ENCODE measurements at regions not wholly inside any gene's neighbourhood (a gene's known extent, or its start where the extent isn't known, plus 50 kb on each side); places are given as distances from the start of the nearest gene placed in this dataset.

DNA sequence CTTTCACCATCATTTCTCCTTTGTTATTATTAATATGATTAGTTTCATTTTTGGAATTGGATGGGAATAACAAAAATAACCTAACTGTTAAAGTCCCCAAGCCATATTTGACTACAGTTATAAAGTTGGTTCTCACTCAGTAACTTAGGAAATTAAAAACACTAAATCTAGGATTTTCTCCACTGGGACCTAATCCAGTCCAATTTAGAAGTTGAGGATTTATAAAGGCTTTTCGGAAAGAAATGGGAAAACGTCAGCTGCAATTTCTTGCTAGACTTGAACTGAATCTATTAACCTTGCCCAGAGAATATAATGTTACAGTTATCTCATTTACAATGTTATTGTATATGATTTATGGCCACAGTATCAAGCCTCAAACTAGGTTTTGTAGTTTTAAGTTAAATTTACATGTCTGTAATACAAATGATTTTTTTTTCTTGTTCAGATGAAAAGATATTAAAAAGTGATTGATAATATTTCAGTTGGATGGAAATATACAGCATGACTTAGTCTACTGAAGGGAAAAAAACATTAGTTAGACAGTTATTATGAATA is 524.3 kb upstream of the GRAMD2B start:
- no TSS peak for BruUV-seq (replicated peaks)
- POLR2A ChIA-PET = no interaction called here

GRCh38 chr5:125912028-125912427 is 511.2 kb upstream of the GRAMD2B start:
- H3K4me1 ChIP-seq (ENCODE audit: control insufficient read depth, insufficient read depth, low read length) = no peaks in the 10 kb centered on the region
- no peak overlapping the region for H3K27ac ChIP-seq (ENCODE audit: low read length)
- intact Hi-C loops (cut with micrococcal nuclease; ENCODE audit: unreplicated experiment) = no loop called here
- POLR2A ChIA-PET = no interaction called here
- no TSS peak for BruUV-seq (replicated peaks)
- H3K36me3 ChIP-seq (ENCODE audit: control insufficient read depth, insufficient read depth, low read length) = no peaks in the 10 kb centered on the region
- no peaks in the 10 kb centered on the region for H3K27me3 ChIP-seq (ENCODE audit: control insufficient read depth, insufficient read depth, low read length)
- ATAC-seq (no peak), DNase-seq (ENCODE audit: low read depth, low spot score) (no peak)
- H3K4me3 ChIP-seq (ENCODE audit: low read depth in 2 of 2, low read length in 2 of 2) = no peak overlapping the region
- H3K9me3 ChIP-seq (ENCODE audit: control insufficient read depth, insufficient read depth, low read depth, low read length) = peaks cover 8% of the 10 kb centered on the region; the same call in 1 of the 2 replicates
- no peak for TF ChIP-seq POLR2AphosphoS5 (IDR thresholded peaks at IDR 0.05; ENCODE audit: low read depth, low read length)
- TF ChIP-seq, protein P1, sequence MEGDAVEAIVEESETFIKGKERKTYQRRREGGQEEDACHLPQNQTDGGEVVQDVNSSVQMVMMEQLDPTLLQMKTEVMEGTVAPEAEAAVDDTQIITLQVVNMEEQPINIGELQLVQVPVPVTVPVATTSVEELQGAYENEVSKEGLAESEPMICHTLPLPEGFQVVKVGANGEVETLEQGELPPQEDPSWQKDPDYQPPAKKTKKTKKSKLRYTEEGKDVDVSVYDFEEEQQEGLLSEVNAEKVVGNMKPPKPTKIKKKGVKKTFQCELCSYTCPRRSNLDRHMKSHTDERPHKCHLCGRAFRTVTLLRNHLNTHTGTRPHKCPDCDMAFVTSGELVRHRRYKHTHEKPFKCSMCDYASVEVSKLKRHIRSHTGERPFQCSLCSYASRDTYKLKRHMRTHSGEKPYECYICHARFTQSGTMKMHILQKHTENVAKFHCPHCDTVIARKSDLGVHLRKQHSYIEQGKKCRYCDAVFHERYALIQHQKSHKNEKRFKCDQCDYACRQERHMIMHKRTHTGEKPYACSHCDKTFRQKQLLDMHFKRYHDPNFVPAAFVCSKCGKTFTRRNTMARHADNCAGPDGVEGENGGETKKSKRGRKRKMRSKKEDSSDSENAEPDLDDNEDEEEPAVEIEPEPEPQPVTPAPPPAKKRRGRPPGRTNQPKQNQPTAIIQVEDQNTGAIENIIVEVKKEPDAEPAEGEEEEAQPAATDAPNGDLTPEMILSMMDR (IDR thresholded peaks at IDR 0.05) = no peak
- TF ChIP-seq REST (IDR thresholded peaks at IDR 0.05; ENCODE audit: insufficient read depth in 1 of 2, low read depth in 2 of 2, low read length in 1 of 2) = no peak
- no peak for TF ChIP-seq TCF7L2 (IDR thresholded peaks at IDR 0.05; ENCODE audit: low read depth, low read length)
- no peak for TF ChIP-seq SIN3A (IDR thresholded peaks at IDR 0.05; ENCODE audit: borderline replicate concordance, insufficient read depth, low read depth, low read length)
- CTCF ChIA-PET = no interaction called here
- in situ Hi-C loops (cut with HindIII; ENCODE audit: low pct_unique_long_range_greater_than_20kb, low sequenced_read_pairs) = no loop called here

More for the DNA sequence above, 524.3 kb upstream of the GRAMD2B start:
- Histone ChIP-seq H3K9me3 (ENCODE audit: control insufficient read depth, insufficient read depth, low read depth, low read length) (no peaks in the 10 kb centered on the region), H3K27me3 (ENCODE audit: control insufficient read depth, insufficient read depth, low read length) (no peaks in the 10 kb centered on the region), H3K4me3 (ENCODE audit: low read depth in 2 of 2, low read length in 2 of 2) (no peak overlapping the region), H3K36me3 (ENCODE audit: control insufficient read depth, insufficient read depth, low read length) (no peaks in the 10 kb centered on the region), H3K27ac (ENCODE audit: low read length) (no peak overlapping the region), H3K4me1 (ENCODE audit: control insufficient read depth, insufficient read depth, low read length) (no peaks in the 10 kb centered on the region)
- CTCF ChIA-PET = no interaction called here
- TF ChIP-seq POLR2AphosphoS5 (IDR thresholded peaks at IDR 0.05; ENCODE audit: low read depth, low read length) (no peak), TCF7L2 (IDR thresholded peaks at IDR 0.05; ENCODE audit: low read depth, low read length) (no peak), REST (IDR thresholded peaks at IDR 0.05; ENCODE audit: insufficient read depth in 1 of 2, low read depth in 2 of 2, low read length in 1 of 2) (no peak), SIN3A (IDR thresholded peaks at IDR 0.05; ENCODE audit: borderline replicate concordance, insufficient read depth, low read depth, low read length) (no peak)
- TF ChIP-seq, protein P1 (IDR thresholded peaks at IDR 0.05) = no peak
- in situ Hi-C loops (cut with HindIII; ENCODE audit: low pct_unique_long_range_greater_than_20kb, low sequenced_read_pairs) (no loop called here), intact Hi-C loops (cut with micrococcal nuclease; ENCODE audit: unreplicated experiment) (no loop called here)
- ATAC-seq (no peak), DNase-seq (ENCODE audit: low read depth, low spot score) (no peak)
